ENCODE measurements at regions not wholly inside any gene's neighbourhood (a gene's known extent, or its start where the extent isn't known, plus 50 kb on each side); places are given as distances from the start of the nearest gene placed in this dataset.

DNA sequence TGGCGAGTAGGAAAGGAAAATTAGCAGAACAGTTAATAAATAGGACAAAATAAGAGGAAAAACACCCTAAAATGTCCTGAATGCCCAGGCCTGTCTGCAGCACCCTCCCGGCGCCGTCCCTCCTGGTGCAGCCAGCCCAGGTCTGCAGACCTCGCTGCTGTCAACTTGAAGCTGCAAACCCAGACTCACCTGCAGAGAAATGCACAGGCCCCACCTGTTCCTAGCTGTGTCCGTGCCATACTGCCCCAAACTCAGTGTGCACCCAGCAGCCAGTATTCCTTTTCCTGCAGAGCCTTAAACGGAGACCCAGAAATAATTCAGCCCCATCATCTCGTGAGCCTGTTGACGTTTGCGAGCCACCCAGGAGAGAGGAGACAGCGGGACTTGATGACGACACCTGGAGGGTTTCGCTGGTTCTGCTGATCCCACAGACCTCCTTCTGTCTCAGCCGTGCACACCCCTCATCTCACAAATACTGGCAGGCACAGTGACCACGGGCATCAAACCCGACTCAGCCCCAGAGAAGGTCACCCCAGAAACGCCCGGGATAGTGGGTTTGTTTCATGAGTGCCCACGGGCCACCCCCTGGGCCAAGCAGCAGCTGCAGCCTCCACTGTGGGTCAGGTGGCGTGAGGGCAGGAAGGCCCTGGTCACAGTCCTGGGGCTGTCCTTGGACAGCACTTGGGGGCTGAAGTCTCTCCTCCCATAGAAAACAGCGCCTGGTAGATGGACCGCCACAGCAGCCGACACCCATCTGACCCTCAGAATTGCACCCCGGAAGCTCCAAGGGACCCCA lies 239.5 kb upstream of the SALL3 start:
- no peak for DNase-seq

DNA sequence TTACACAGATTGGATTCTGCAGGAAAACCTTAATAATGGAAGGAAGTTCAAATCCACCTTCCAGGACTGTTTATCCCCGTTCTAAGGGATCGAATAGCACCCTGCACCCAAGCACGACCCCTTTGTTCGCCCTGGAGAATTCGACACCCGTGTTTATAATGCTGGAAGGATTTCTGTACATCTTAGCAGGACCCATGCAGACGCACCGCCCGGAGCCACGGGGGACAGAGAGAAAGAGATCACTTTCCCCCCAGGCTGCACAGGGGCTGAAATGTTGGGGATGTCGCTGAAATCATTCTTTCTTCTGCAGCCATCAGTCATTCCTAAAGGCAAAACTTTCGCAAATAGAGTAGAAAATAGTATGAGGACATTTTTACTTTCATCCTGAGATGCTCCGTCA lies 238.7 kb upstream of the SALL3 start:
- DNase-seq: no peak

DNA sequence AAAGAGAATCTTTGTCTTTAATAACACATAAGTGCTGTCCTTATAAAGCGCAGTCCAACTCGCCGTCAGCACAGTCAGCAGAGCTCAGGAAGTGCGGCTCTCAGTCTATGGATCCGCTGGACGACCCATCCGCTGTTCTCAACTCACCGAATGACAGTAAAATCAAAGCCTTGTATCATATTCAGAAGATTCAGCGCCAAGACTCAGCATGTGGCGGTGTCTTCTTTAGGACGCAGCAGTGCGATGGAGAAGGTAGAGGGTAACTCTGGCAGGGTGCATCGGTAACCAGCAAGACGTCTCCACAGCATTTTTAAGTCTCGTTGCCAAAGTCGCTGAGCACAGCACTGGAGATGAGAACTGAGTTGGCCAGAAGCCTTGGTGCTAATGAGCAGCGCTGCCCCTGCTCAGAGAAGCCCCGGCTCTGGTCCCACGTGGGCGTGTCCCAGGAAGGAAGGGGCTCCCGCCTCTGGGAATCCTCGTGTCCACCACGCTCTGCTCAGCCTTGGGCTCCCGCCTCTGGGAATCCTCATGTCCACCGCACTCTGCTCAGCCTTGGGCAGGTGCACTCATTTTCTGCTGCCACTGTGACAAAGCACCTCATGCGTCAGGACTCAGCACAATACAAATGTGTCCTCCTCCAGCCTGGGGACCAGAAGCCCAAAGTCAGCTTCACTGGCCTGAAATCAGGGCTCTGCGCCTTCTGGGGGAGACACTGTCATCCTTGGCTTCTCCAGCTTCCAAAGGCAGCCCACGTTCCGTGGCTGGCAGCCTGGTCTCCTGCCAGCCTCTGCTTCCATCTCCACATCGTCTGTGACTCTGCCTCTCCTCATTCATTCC lies 238.0 kb upstream of the SALL3 start:
- DNase-seq: no peak

DNA sequence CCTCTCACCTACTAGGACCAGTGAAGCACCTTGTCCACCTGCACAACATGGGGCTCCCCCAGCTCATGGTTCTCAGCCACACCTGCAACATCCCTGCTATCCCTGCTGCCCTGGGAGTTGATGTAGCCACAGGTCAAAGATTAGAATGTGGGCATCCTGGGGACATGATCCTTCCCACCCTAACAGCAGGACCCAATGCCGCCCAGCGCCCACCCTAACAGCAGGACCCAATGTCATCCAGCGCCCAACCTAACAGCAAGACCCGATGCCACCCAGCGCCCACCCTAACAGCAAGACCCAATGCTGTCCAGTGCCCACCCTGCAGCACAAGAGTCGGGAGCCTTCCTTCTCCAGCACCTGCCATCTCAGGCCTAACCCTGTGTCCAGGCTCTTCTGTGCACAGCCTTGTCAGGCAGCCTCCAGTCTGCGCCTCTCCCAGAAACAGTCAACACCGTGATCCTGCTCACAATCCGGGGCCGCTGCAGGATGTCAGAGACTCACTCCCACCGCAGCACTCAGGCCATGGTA lies 237.3 kb upstream of the SALL3 start:
- no peak for DNase-seq

DNA sequence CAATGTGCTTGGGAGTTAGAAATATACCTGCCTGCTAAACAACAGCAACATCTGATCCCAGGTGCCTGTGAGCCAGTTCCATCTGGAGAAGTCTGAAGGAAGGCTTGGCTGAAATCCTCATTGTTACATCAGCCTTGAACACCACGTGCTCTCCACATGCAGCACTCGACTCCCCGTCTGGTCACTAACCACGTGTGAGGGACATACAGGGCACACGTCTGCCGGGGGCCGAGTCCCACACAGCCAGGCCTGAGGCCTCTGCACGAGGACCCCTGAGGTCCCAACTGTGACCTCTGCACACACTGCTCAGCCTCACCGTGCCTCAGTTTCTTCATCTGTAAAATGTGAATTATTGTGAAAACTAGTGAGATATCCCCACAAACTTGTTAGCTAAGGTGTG lies 236.5 kb upstream of the SALL3 start:
- no peak for DNase-seq

DNA sequence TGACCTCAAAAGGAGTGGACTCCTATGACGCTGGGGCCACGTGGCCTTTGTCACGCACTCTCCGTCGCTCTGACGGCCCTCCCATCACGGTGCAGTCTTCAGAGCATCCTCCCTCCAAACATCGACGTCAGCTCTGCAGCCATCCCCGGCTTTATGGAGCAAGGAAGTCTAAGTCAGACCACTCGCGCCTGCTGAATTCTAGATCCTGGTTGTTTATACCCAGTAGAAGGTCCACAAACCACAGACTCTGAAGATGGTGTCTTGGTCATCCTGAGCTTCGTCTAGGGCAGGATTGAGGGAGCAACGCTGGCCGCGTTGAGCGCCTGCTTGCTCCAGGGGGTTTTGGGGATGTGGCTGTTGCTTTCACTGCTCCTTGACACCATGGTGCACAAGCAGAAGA lies 228.0 kb upstream of the SALL3 start:
- DNase-seq: no peak

DNA sequence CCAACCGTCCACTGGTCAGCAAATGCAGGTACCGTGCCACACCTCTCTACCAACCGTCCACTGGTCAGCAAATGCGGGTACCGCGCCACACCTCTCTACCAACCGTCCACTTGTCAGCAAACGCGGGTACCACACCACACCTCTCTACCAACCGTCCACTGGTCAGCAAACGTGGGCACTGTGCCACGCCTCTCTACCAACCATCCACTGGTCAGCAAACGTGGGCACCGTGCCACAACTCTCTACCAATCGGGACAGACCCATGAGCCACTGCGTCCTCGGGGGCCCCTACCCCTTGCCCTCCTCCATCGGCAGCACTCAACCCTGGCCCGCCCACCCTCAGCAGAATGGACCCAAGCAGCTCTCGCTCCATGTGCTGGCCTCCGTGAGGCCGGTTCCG lies 226.4 kb upstream of the SALL3 start:
- DNase-seq: no peak

DNA sequence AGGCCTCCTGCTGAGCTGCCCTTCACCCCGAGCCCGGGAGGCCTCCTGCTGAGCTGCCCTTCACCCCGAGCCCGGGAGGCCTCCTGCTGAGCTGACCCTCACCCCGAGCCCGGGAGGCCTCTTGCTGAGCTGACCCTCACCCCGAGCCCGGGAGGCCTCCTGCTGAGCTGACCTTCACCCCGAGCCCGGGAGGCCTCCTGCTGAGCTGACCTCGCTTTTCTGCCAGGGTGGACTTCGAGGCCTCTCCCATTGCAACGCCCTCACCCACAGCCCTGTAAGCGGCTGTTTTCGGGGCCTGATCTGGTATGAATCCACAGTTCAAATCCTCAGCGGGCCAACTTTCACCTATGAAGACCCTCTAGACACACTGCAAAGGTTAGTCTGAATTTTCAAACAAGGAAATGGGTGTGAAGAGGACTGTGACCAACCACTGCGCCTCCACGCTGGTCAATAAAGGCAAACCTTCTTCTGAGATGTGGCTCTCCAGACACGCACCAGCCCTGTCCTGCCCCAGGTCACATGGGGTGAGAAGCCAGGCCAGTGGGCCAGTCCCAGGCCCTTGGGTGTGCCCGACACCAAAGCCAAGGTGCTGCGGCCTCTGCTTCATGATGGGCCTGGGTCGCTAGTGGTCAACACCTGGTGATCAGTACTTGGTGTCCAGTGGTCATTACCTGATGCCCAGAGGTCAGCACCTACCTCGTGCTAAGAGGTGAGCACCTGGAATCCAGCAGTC lies 225.1 kb upstream of the SALL3 start:
- DNase-seq: no peak

DNA sequence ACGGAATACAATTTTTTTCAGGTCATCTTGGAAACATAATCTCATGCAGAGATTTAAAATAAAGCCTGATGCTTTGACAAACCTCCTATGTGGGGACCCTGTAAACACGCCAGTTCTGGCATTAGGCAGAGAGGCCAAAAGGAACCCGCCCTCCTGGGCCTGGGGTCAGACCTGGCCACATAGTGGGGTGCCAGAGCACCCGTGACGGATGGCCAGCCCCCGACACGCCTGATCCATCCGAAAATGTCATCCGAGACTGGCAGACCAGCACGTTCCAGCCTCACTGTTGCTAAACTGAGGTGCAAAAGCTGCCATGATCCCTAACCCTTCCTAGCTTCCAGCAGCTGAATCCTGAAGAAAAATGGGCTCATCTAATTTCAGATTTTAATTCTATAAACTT lies 222.6 kb upstream of the SALL3 start:
- DNase-seq: no peak

DNA sequence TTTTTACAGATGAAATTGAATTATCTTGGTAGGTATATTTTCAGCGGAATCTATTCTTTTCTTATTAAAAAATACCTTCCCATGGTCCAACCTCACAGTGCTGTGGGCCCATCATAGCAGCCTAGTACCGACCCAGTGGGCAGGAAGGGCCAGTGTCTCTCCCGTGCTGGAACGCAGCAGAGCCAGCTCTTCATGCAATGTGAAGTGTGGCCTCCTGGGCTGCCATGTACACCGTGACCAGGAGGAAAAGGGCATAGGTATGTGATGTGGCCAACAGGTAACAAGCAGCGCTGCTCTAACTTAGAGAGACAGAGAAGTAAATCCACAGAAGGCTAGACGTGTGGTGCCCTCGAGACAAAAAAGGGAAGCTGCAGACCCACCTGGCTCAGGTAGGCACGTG lies 221.1 kb upstream of the SALL3 start:
- no peak for DNase-seq

DNA sequence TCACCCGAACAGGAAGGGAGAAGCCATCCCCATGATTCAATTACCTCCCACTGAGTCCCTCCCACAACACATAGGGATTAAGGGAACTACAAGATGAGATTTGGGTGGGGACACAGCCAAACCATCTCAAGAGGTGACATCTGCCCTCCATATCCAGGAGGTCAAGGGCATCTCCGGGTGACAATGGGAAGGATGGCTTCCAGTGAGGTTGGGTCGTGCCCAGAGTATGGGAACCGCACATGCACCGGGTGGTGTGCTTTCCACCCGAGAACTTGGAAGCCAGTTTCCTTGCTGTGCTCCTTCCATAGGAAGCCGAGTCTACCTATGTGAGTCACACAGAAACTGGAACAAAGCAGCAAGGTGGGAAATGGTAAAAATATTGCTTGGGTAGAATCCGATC lies 216.9 kb upstream of the SALL3 start:
- DNase-seq: no peak

DNA sequence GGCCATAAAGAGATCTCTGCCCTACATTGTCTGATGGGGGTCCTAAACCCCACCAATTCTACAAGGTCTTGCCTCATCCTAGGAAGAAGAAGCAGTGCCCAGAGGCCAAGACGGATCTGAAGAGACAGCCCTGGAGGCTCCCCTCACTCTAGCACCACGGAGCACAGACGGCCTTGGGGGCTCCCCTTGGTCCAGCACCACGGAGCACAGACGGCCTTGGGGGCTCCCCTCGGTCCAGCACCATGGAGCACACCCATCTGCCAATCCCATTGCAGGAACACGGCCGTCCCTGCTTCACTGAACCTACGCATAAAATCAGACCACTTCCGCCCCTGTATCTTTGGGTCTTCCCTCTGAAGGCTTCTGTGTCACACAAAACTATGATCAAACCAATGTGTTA lies 215.1 kb upstream of the SALL3 start:
- DNase-seq: no peak

DNA sequence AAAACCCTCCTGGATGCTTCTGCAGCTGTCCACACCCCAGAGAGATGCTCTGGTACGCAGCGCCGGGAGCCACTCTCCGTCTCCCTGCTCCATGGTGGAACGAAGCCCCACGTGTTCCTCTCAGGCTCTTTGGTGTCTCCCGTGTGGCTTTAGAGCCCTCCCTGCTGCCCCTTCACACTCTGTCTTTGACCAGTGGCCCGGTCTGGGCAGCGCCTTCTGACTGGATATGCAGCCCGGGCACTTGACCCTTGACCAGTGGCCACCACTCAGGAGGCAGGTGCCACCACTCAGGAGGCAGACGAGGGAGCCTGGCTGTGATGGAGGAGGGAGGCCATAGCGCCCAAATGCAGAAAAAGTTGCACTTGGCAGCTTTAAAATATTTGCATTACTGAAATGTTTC lies 214.5 kb upstream of the SALL3 start:
- DNase-seq: no peak

DNA sequence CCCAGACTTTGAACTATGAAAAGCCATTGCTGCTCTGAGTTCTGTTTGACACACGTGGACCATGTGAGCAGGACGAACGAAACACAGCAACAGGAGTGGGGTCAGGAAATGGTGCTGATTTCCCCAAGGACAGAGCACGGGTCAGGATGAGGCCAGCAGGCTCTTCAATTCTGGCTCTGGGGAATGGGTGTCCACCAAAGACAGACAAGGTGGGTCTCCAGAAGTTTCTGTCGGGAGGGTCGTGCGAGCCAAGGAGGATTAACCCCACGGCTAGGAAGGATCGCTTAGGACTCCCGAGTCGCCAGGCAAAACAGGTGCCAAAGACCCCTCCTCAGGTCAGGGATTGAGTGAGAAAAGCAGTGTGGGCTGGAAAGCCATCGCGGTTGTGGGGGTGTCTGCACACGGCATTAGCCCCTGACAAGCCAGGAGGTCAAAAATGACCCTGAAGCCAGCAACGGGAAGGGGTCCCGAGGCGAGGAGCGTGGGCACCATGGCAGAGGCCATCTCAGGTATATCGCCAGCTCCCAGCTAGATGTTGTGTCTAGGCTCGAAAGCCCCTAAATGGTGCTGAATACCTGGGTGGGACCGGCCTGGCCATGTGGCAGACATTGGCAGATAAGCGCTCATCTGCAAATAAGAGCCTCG lies 213.9 kb upstream of the SALL3 start:
- DNase-seq: no peak

DNA sequence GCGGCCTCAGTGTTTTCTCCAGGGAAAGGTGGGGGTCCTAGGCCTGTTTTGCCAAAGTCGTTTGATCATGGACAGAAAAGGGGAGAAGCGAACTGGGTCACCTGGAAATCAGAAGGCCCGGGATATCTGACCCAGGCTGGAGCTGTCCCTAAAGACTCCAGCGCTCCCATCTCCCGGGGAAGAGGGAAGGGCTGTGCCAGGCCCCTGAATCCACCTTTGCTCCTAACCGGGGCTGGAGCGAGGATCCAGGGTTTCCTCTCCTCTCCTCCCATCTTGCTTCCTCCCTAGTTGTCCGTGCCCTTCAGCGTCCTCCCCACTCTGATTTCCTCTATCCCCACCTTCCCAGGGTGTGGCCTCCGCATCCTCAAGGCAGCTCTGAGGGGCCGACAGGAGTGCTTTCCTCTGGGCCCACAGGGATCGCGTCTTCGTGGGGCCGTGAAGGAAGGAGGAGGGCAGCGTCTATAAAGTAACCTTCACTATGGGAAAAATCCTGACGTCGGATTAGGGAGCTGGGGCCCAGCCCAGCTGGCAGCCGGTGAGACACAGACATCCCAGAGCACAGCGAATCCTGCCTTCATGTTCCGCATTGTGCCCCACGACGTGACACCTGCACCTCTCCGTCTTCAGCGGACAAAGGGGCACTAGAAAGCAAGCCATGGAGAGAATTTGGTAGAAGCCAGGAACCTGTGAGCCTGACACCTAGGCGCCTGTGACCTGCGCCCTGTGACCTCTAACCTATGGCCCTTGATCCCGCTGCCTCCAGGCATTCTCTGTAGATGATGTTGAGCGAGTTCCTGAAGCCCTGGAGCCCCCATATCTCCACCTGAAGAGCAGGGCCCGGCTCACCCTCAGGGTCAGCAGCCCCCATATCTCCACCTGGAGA lies 212.7 kb upstream of the SALL3 start:
- DNase-seq: no peak

DNA sequence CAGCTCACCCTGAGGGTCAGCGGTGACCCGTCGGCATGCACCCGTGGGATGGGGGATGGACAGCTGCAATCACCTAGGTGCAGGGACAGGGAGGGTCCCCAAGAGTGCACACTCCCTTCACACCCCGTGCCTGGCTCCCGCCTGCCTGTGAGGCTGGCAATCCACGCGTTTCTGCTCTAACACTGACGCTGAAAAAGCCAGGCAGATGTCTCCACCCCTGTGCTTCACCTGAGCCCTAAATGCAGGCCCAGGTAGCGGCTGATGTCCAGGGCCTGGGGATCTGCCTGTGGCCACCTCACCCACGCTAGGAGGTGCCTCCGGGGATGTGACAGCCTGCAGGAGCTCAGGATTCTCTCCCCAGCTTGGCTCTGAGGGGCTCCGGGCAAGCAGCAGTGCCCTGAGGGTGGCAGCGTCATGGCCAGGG lies 212.0 kb upstream of the SALL3 start:
- DNase-seq: no peak

DNA sequence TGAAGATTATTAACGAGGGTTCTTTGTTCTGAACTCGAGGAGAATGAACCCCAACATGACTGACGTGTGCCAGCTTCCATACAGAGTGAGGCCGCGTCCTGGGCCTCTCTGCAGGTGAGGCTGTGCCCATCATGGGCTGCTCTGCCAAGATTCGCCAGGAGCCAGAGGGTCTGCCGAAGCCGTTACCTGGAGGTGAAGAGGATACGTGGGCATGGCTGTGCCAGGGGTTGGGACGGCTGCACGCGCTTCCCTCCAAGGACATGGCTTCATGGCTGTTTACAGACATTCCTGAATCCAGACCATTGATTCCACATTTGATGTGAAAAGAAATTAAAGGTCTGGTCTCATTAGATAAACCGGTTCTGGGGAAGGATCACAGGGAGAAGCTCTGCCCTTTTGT lies 211.4 kb upstream of the SALL3 start:
- DNase-seq: no peak

DNA sequence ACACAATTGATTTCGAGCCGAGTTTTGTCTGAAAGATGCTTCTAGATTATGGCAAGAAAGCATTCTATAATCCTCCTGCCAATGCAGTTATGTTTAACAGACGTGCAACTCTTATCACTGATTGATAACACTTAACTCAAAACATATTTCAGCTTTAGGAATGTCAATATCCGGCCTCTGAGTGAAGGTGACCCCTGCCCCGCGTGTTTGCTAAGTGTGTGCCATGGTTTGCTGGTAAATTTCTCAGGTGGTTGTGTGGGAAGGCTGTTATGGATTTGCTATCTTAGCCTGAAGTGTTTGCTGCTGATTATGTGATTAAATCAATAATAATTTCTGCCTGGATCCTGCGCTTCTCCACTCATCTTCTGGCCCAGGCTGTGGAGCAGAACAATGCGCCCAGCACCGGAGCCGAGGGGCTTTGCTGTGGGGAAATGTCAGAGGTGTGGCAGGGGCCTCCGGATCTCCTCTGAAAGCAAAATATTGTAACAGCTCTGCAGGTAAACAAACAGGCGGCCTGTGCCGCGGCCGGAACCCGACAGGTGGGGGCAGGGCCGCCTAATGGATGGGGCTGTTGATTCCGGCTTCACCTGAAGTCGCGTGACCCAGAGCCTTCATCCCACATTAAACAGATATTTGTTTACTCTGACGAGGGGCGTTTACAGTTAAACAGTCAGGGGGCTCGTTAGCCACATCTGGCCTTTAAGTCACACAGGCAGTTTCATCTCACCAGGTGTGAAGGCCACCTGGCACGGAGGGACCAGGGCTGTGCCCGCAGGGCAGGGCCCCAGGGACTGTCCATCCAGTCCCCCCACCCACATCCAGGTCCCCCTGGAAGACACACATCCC lies 210.7 kb upstream of the SALL3 start:
- DNase-seq: no peak

DNA sequence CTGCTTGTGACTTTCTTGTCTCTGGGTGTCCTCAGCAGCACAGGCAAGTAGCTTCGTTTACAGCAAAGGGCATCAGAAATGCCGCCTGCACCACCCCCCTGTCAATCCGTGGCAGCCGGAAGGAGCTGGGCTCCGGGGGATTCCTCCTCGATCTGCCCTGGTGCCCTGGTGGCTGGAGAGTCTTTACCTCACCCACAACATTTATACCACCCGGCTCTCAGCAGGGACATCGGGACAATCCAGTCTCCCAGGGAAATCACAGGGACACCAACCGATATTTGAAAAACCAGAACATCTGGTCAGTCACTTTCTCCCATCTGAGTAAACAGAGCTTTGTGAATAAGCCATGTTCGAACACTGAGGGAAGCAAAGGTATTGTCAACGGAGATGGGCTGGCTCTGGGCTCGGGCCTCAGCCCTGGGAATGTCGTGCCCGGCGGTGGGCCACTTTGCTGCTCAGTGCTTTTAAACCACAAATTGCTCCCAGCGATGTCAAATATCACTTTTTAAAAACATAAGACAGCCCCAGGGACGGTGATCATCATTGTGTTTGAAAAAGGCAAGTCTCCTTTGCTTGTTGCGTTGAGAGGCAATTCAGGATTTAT lies 210.0 kb upstream of the SALL3 start:
- no peak for DNase-seq

DNA sequence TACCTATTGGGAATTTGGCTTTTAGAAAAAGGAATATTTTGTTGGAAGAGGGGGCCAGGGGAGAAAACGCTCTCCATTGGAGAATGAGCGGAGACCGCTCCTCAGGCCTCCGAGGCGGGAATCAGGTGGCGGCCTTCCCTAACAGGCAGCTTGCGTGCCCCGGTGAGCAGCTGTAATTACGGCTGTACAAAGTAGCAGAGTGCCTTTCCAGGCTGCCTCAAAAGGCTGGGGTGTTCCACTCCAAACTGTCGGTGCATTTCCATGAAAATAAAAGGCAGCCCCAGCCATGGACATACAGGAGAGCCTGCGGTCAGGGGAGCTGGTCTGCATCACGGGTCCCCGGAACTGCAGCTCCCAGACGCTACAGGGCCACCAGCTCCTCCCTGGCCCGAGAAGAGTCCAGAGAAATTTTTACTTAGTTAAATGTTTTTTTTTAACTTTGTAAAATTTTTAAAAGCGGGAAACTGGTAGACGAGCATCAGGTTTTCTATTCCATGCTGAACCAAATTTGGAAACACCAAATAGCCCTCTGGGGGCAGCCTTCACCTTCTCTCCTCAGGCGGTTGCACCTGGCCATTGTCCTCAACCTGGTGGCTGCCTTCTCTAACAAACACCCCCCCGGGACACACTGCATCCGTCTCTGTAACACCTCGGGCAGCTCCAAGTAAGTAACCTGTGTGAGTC lies 209.3 kb upstream of the SALL3 start:
- no peak for DNase-seq

Measured in activated CD4-positive, CD25-positive, alpha-beta regulatory T cell (primary cell).